G401.6 (cell line): ENCODE measurements at regions not wholly inside any gene's neighbourhood (a gene's known extent, or its start where the extent isn't known, plus 50 kb on each side); places are given as distances from the start of the nearest gene placed in this dataset.
"Not testable (repeated sequence)": the region's sequence is repeated elsewhere in the genome, so short reads cannot be mapped to it uniquely, and the experiment has no call there.

Source experiments
- FAIRE-seq: peaks from 2 replicates; lab custom pipeline; 2012; peaks lifted over from hg19 to GRCh38; lab: Jason Lieb, UNC

DNA sequence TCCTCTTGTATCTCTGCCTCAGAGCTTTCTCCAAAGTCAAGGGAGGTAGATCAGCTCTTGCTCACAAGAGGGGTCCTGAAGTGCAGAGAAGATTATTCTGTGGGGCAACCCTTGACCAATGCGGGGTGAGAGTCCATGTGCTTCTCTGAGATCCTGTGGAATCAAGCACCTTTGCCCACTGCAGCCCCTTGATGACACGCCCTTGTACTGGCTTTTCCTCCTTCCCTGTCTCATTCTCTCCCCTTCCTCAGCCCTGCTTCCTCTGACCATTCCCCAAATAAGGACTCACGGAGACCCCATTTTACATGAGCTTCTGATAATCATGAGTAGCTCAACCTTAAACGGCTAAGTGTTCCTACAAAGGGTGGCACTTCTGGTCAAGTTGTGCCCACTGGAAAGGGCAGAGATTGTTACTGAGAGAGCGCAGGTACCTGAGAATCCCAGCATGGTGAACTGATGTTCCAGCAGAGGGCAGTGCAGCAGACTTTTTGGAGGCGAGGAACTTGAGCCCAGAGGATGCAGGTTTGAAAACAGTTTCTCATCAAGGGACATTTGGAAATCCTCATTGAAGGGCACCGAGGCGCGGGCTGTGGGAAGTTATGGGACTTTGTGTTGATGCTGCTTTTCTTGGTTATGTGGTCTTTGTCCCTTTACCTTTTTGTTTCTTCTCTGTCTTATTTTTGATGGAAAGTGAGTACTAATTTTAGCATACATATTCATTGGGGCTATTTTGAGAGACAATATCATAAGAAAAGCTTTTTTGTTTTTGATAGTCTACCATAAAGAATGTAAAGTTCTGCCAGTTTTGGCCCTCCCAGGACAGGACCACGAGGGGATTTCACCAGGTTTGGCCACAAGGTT, 201.3 kb downstream of the RBM46 start:
- no peak for FAIRE-seq

DNA sequence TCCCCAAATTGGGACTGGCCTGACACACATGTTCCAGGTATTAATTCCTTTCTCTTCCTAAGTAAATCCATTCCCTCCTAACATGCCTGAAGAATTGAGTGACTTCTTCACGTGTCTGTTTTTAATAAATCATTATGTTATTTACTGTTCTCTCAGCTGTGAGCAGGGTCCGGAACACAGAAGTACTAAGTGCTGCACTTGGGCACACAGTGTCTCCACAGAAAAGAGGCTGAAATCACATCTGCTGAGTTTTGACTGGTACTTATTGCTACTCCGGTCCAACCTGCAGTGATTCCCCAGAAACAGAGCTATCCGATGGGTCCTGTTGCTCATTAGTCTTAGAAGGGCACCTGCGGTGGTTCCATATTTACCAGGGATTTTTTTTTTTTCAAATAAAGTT, 202.6 kb downstream of the RBM46 start:
- FAIRE-seq: no peak

DNA sequence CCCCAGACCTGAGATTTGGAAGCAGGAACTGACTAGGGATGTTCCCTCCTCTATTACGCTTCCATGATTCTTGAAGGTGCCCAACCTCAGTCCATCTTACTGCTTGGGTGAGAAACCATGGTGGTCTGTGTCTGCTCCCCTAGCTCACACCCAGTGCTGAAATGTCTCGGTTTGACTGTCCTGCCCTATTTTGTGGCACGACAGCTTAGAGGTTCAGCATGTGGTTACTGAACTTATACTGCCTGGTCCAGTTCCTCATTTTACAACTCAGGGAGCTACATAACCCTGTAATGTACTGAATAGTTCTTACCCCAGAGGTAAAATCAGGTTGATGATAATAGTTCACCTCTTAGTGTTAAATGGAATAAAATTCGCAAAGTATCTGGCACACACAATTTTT, 203.1 kb downstream of the RBM46 start:
- no peak for FAIRE-seq

DNA sequence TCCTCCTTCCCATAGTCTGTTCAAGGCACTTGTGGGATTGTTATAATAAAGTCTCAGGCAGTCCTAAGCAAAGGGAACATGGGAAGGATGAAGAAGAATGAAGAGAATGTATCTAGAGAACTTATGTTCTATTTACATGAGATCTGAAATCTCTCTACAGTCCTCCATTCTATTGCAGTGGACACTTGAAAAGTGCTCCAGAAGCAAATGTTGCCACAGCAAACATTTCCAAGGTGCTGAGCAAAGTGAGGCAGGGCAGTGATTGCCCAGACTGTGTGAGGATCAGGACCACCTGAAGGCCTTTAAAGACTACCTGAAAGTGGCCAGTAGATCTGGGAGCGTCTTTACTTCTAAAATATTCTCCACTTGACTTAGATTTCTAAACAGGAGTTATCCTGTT, 203.5 kb downstream of the RBM46 start:
- FAIRE-seq: no peak

DNA sequence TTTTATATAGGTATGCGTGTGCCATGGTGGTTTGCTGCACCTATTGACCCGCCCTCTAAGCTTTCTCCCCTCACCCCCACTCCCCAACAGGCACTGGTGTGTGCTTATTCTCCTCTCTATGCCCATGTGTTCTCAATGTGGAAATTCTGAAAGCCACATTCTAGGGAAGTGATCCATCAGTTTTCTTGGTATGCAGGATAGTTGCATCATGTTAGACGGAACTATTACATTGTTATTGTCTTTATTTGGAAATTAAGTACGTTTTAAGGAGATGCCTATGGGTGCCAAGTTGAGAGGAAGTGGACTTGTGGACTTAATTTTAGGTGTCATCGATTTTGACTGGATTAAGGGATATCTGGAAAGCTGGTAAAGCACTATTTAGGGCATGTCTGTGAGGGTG, 204.6 kb downstream of the RBM46 start:
- no peak for FAIRE-seq

DNA sequence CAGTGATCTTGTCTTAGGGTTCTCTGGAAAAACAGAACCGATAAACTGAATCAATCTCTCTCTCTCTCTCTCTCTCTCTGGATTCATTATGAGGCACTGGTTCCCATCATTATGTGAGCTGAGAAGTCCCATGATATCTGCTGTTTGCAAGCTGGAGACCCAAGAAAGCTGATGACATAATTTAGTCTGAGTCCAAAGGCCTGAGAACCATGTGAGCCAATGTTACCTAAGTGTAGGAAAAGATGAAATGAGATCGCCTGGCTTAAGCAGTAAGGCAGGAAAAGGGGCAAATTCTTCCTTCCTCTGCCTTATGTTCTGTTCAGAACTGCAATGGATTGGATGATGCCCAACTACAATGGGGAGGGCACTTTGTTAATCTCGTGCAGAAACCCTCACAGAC, 207.4 kb downstream of the RBM46 start:
- no peak for FAIRE-seq

DNA sequence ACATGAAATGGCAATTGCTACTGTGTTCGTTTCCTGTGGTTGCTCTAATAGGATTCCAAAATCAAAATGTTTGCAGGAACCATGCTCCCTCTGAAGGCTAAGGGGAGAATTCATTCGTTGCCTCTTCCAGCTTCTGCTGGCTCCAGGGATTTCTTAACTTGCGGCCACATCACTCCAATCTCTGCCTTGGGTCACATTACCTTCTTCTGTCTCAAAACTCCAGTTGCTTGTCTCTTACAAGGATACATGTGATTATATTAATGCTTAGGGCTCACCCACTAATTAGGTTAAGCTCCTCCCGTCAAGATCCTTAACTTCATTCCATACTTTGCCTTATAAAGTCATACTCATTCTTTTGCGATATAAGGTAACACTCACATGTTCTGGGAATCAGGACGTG, 208.4 kb downstream of the RBM46 start:
- FAIRE-seq: no peak

DNA sequence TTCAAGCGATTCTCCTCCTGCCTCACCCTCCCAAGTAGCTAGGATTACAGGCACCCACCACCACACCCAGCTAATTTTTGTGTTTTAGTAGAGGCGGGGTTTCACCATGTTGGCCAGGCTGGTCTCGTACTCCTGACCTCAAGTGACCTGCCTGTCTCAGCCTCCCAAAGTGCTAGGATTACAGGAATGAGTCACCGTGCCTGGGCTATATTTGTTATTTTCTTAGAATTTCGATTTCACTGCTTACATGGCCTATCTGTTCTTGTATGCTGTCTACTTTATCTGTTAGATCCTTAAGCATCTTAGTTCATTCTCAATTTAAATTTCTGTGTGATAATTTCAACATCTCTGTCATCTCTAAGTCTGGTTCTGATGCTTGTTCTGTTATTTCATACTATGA, 210.6 kb upstream of the NPY2R start:
- not testable (repeated sequence) for FAIRE-seq

DNA sequence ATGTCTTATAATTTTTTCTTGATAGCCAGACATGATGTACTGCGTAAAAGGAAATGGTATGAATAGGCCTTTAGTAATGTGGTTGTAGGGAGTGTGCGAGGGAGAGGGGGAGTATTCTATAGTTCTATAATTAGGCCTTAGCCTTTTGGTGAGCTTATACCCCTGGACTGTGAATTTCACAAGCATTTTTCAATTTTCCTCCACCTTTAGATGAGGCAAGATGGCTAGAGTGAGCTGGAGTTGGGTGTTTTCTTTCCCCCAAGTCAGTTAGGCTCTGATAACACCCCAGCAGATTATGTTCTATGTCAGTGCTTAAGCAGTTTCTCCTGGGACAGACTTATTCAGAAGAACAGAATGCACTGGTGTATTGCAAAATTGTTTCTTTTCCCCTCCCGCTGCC, 210.2 kb upstream of the NPY2R start:
- no peak for FAIRE-seq

DNA sequence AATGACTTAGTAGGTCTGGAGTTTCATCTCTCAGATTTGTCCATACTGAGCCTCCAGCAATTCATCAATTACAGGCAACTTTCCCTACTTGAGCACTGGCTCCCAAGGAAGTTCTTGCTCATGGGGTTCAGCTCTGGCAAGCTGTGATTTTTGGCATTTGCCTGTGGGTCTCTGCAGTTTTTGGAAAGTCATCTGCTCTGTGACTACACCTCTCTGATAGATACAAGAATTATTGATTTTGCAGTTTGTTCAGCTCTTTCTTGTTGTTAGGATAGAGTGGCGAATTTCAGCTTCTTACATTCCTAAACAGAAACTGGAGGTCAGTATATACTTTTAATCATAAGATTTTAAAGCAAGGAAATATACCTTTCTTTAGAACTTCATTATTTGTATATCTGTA, 209.7 kb upstream of the NPY2R start:
- FAIRE-seq: no peak

DNA sequence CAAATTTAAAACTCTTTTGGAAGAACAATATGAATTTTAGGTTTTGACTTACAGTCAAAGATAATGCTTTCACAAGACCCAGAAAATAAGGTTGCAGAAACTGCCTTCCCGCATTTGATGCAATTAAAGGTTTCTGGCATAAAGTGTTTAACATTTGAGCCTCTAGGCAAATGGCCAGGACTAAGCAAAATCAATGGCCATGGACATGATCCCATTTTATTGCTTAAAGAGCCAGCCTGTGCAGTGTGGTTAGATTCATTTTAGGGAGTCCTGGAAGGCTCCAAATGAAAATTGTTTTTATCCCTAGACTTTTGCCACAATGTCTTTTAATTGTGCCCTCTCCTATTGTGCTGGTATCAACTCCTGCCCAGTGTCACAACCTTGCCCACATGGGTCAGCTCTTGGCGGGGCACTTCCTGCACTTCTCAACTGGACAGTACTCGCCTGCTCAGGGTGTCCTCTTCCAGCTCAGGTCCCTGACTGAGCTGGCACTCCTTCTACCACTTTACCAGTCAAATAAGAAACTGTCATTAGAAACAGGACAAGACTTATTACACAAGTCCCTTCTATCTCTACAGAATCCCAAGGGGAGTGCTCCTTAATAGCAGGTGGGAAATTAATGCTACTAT, 208.4 kb upstream of the NPY2R start:
- FAIRE-seq: no peak

DNA sequence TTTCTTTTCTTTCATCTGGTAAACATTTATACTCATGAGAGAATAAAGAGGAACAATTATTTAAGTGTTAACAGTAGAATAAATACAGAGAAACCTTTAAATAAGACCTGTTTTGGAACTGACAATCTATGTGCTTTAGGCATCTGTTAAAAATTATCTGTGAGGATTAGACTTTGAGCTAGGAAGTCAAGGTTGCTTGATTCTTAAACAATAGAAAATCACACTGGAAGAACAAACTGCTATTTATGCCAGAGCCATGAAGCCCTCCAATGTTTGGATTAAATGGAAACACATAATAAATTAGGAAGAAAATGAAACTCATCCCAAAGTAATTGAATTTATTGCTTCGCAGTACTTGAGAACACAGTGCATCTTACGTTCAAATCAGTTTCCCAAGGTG, 207.2 kb upstream of the NPY2R start:
- no peak for FAIRE-seq

DNA sequence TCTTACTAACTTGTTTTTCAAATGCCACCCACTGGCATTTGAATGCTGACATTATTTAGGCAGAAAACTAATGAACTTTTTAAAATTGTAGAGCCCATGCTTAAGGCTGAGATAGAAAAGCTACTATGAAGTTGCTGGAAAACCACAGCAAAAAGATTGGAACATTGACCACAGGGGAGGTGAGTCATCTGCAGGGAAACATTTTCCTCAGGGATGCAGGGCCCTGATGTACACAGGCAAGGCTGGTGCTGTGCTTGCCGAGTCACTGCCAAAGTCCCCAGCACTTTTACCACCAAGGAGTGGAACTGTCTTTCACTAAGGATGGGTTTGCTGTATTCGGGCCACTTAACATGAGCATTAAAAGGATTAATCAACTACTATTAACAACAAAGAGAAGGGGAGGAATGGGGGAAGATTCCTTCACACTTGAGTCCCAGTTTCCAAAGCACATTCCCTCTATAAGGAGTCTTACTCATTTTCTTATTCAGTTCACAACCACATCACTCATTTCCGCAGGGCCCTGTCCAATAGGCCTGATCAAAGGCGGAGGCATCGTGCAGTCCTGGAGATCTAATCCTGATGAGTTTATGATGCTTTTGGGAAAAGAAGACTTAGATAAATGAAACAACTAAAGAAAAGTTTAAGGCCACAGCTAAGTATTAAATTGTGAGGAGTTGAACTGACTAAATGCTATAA, 202.9 kb upstream of the NPY2R start:
- no peak for FAIRE-seq

DNA sequence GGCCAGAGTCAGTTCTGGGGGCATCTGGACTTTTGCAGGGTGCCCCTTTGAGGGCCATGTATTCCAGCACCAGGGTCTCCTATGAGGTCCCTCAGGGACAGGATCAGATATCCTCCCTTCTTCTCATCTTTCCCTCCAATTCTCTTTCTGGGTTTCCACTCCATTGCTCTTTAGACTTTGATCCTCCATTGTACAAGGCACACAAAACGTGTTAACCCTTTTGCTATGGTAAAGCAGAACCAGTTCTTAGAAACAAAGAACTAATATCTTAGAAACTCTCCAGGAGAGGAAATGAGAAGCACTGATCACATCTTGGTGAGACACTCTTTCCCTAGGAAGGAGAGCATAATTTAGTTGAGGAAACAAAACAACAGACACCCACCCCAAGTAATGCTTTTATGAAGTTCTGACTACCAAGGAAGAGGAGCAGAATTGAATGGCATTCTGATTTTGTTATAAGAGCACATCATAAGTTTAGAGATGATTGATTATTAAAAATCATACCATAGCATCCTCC, 200.7 kb upstream of the NPY2R start:
- no peak for FAIRE-seq

DNA sequence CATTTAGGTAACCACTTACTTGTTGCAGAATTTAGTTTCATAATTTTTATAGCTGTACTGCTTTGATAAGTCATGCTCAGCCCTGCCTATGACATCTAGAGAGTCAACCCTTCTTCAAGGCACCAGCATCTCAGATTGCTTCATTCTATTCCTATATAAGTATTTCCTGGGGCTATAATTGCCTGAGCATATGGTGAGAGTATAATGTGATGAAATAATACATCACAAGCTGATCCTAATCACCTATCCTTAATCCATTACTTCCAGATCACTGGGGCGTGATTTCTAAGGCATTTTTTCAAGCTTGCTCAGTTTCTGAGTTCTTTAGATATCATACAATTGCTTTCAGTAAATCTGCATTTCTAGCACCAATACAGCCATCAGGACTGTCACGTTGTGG, 200.0 kb upstream of the NPY2R start:
- FAIRE-seq: no peak

DNA sequence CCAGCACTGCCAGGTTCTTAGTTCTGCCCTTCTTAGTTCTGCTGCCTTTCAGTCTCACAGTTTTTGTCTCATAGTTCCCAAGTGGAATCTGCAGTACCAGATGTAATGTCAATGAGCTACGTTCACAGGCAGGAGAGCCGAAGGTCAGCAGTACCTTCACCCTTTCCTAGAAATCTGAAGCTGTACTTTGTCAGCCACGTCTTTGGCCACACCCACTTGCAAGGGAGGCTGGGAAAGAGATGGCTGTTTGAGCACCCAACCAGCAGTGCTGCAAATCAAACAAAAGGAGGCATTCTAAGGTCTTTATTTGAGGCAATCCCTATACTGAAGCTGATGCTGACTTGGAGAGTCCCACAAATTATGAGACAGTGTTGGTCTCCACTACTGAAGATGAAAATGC, 199.1 kb upstream of the NPY2R start:
- FAIRE-seq: no peak

DNA sequence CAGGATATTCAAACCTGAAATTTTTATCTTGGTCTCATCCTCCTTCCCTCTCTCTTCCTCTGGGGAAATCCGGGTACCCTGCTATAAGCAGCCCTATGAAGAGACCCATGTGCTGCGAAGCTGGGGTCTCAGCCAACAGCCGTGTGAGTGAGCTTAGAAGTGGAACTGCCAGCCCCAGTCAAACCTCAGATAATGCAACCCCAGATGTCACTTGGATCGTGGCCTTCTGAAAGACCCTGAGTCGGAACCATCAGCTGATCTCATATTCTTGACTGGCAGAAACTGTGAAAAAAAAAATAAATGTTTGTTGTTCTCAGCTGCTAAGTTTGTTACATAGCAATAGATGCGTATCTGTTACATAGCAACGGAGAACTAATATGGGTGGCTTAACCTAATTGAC, 198.1 kb upstream of the NPY2R start:
- no peak for FAIRE-seq

DNA sequence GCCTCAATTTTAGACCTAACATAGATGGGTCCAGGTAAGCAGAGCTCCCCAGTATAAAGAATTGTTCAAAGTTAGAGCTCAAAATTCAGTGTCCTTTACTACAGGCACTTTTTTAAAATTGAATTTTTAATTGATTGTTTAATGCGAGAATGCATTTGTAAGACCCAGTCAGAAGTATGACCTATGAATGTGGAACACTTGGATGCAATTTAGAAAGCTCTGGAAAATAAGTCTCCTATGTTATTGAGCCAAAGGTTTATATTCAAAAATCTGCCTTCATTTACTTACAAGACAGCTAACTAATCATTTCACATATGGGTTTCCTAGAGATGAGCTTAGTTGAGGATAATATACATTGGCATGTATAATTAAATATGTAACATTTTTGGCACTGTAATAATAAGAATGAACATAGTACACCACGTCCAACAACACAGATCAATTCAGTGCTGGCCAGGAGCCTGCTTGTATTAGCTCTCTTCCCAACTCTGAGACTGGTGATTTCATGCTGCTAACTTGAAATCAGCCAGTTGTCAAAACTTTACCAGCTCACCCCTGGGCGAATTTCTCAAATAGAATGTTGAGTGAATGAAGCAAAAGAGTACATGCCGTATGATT, 197.2 kb upstream of the NPY2R start:
- no peak for FAIRE-seq

DNA sequence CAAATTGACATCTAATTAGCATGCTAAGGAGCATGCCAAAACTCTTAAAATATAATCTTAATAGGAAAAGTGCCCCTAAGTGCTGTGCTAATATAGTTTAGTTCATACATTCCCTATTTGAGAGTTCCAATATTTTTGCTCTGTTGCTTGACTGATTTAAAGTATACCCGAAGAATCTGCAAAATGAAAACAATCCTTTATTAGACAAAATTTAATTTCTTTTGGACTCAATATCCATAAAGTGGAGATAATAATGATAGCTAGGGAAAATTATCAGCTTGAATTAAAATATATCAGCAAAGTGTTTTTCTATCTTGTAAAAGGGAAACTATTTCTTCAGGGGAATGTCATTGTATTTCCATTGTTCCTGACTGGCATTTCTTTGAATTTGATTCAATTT, 196.0 kb upstream of the NPY2R start:
- no peak for FAIRE-seq

DNA sequence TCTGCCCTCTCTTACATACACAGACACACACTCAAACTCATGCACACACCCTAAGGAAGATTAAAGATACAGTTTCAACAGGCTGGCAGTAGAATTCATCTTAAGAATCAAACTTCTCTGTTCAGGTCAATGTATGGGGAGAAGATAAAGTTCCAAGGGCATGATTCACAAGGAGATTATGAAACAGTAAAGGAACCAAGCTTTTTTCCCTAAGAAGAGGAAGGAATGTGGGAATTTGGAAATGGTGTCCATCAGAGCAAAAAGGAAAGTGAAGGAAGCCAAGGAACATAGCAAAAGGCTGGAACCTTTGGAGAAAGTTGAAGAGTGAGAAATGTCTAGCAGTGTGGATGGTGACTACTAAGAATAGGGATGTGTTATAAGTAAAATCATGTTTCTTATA, 191.0 kb upstream of the NPY2R start:
- no peak for FAIRE-seq

DNA sequence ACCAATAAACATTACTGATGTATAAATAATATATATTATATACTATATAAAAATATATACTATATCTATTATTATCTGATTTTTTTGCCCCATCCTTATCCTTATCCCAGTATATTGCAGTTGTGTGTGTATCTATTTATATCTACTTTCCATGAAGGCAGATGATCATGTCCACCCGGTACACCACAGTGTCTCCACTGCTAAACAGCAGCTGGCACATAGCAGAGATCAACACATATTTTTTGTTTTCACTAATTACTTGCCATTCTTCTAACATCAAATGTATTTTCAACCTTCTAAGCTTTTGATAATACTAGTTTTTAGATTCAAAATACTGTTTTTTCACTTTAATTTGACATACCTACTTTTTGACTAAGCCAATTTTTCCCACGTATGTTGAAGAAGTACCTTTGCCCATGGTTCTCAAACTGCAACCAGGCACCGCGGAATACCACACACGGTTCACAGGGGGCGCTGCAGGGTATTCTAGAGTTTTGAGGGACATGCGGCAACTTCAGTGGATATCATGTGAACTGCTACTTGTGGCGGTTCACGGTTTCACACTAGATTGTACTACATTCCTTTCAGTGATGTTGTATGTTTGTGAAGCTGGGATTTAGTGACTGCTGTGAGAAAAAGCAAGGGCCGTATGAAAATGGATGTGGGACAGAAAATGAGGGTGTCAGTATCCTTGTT, 182.5 kb upstream of the NPY2R start:
- FAIRE-seq: peak; percentile 74

DNA sequence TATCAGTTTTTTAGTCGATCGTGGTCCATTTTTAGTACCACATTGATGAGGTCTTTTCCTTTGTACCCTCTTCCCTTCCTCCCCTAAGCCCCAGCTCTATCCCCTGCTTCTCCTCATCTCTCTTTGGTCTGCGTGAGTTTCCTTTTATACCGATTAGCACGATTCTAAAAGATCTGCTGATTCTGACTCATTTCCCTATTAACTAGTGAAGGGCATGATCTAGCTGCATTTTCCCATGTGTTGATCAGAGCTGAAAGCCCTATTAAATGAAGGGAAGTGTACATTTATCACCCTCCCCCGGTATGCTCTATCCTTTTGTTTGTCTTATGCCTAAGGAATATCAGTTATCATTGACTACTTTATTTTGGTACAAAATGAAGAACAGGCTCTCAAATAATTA, 181.7 kb upstream of the NPY2R start:
- no peak for FAIRE-seq
